ENCODE measurements at regions not wholly inside any gene's neighbourhood (a gene's known extent, or its start where the extent isn't known, plus 50 kb on each side); places are given as distances from the start of the nearest gene placed in this dataset.

- no peak for ATAC-seq
- TF ChIP-seq ISL1 (CRISPR knock-in tag; IDR thresholded peaks at IDR 0.05) (no peak), SNAI2 (CRISPR knock-in tag; IDR thresholded peaks at IDR 0.05) (no peak), TCF4 (CRISPR knock-in tag; IDR thresholded peaks at IDR 0.05; ENCODE audit: borderline replicate concordance) (no peak), TOX (CRISPR knock-in tag; IDR thresholded peaks at IDR 0.05; ENCODE audit: borderline replicate concordance) (no peak), CSRNP3 (CRISPR knock-in tag; IDR thresholded peaks at IDR 0.05) (no peak), CSDC2 (CRISPR knock-in tag; IDR thresholded peaks at IDR 0.05) (no peak), GLIS3 (CRISPR knock-in tag; IDR thresholded peaks at IDR 0.05) (no peak), ZFP30 (CRISPR knock-in tag; IDR thresholded peaks at IDR 0.05) (no peak), ZNF8 (CRISPR knock-in tag; IDR thresholded peaks at IDR 0.05) (no peak), ZFP3 (CRISPR knock-in tag; IDR thresholded peaks at IDR 0.05) (no peak)
Observed at GRCh38 chr1:87612956-87613355, 284.3 kb downstream of the LMO4 start.

- TF ChIP-seq ZFP30 (CRISPR knock-in tag; IDR thresholded peaks at IDR 0.05) (no peak), TSHZ2 (CRISPR knock-in tag; IDR thresholded peaks at IDR 0.05) (no peak), RARB (CRISPR knock-in tag; IDR thresholded peaks at IDR 0.05) (no peak), TCF4 (CRISPR knock-in tag; IDR thresholded peaks at IDR 0.05; ENCODE audit: borderline replicate concordance) (no peak)
- ATAC-seq: no peak
Observed at GRCh38 chr1:87615491-87615890, 286.8 kb downstream of the LMO4 start.

- TF ChIP-seq TOX (CRISPR knock-in tag; IDR thresholded peaks at IDR 0.05; ENCODE audit: borderline replicate concordance) (no peak), ZNF565 (CRISPR knock-in tag; conservative IDR thresholded peaks at IDR 0.05; ENCODE audit: low read depth) (no peak), BACH2 (CRISPR knock-in tag; IDR thresholded peaks at IDR 0.05; ENCODE audit: borderline replicate concordance) (no peak), ZFP3 (CRISPR knock-in tag; IDR thresholded peaks at IDR 0.05) (no peak), TSHZ2 (CRISPR knock-in tag; IDR thresholded peaks at IDR 0.05) (no peak), TCF4 (CRISPR knock-in tag; IDR thresholded peaks at IDR 0.05; ENCODE audit: borderline replicate concordance) (no peak), ESRRG (CRISPR knock-in tag; IDR thresholded peaks at IDR 0.05) (no peak), GLIS3 (CRISPR knock-in tag; IDR thresholded peaks at IDR 0.05) (no peak), ISL1 (CRISPR knock-in tag; IDR thresholded peaks at IDR 0.05) (no peak), ZNF70 (CRISPR knock-in tag; IDR thresholded peaks at IDR 0.05) (no peak), ZFP30 (CRISPR knock-in tag; IDR thresholded peaks at IDR 0.05) (no peak), ZNF8 (CRISPR knock-in tag; IDR thresholded peaks at IDR 0.05) (no peak)
- no peak for ATAC-seq
Observed at GRCh38 chr1:87615901-87616300, 287.2 kb downstream of the LMO4 start.

GRCh38 chr1:87620807-87621206 lies 292.1 kb downstream of the LMO4 start:
- TF ChIP-seq TSHZ2 (CRISPR knock-in tag; IDR thresholded peaks at IDR 0.05) (no peak), PATZ1 (CRISPR knock-in tag; IDR thresholded peaks at IDR 0.05; ENCODE audit: borderline replicate concordance) (no peak), BACH2 (CRISPR knock-in tag; IDR thresholded peaks at IDR 0.05; ENCODE audit: borderline replicate concordance) (no peak), ZC3H10 (CRISPR knock-in tag; IDR thresholded peaks at IDR 0.05) (no peak), ZFP3 (CRISPR knock-in tag; IDR thresholded peaks at IDR 0.05) (no peak)
- ATAC-seq: no peak
